Uterus (tissue), 3 donors: ENCODE measurements at regions not wholly inside any gene's neighbourhood (a gene's known extent, or its start where the extent isn't known, plus 50 kb on each side); places are given as distances from the start of the nearest gene placed in this dataset.

ENCODE experiments used
- DNase-seq, 2 donors: peaks; one replicate each; pipeline ENCODE4 v3.0.0-alpha.2; 2019 to 2020
- H3K27ac ChIP-seq, 2 donors: fragments of 200-600 bp; sonication (generic); 1 replicate in 1 of 2; 2 replicates in 1 of 2; pipeline ENCODE4 v1.5.1; 2016 to 2018
- H3K27me3 ChIP-seq, 2 donors: fragments of 200-600 bp; sonication (generic); one replicate each; pipeline ENCODE4 v1.5.1; 2018 to 2019; ENCODE audit warnings: control low read depth in 1 of 2
- H3K36me3 ChIP-seq, 2 donors: fragments of 200-600 bp; sonication (generic); one replicate each; pipeline ENCODE4 v1.5.1; 2019; ENCODE audit warnings: control low read depth in 1 of 2
- H3K4me1 ChIP-seq, 2 donors: fragments of 200-600 bp; sonication (generic); one replicate each; pipeline ENCODE4 v1.5.1; 2018 to 2019; ENCODE audit warnings: control low read depth in 1 of 2
- H3K4me3 ChIP-seq, 2 donors: fragments of 200-600 bp; sonication (generic); 1 replicate in 1 of 2; 2 replicates in 1 of 2; pipeline ENCODE4 v1.5.1; 2018 to 2019; ENCODE audit warnings: mild to moderate bottlenecking in 1 of 2
- H3K9me3 ChIP-seq, 2 donors: fragments of 200-600 bp; sonication (generic); one replicate each; pipeline ENCODE4 v1.5.1; 2019; ENCODE audit warnings: control low read depth in 1 of 2
- POLR2A ChIP-seq, 2 donors: fragments of 450-650 bp; IDR thresholded peaks; one replicate each; pipeline ENCODE4 v1.6.1; 2016; ENCODE audit warnings: antibody characterized with exemption in 2 of 2, mild to moderate bottlenecking in 1 of 2, moderate library complexity in 1 of 2
- intact Hi-C: fragments of 100-400 bp; cut with DNase I; formaldehyde crosslinking; loops from one replicate; pipeline ENCODE4 v1.15.1; 2023; ENCODE audit warnings: low total_unique reads
- TF ChIP-seq, protein P1 (sequence below), 4 experiments: fragments of 200-600 bp in 2 of 4; fragments of 450-650 bp in 2 of 4; sonication (generic) in 2 of 4; IDR thresholded peaks; one replicate each; pipeline ENCODE4 v1.5.1; 2016 to 2019; ENCODE audit warnings: antibody characterized with exemption in 4 of 4, mild to moderate bottlenecking in 2 of 4, moderate library complexity in 1 of 4
- donor health status: DM: yes; HTN: yes; CAD: no.

- TF ChIP-seq POLR2A (IDR thresholded peaks at IDR 0.05), result no peak
- TF ChIP-seq, protein P1, sequence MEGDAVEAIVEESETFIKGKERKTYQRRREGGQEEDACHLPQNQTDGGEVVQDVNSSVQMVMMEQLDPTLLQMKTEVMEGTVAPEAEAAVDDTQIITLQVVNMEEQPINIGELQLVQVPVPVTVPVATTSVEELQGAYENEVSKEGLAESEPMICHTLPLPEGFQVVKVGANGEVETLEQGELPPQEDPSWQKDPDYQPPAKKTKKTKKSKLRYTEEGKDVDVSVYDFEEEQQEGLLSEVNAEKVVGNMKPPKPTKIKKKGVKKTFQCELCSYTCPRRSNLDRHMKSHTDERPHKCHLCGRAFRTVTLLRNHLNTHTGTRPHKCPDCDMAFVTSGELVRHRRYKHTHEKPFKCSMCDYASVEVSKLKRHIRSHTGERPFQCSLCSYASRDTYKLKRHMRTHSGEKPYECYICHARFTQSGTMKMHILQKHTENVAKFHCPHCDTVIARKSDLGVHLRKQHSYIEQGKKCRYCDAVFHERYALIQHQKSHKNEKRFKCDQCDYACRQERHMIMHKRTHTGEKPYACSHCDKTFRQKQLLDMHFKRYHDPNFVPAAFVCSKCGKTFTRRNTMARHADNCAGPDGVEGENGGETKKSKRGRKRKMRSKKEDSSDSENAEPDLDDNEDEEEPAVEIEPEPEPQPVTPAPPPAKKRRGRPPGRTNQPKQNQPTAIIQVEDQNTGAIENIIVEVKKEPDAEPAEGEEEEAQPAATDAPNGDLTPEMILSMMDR (IDR thresholded peaks at IDR 0.05), result no peak
- Histone ChIP-seq H3K27me3 (no peaks in the 10 kb centered on the region), H3K4me1 (no peaks in the 10 kb centered on the region), H3K27ac (no peak overlapping the region), H3K9me3 (no peaks in the 10 kb centered on the region), H3K36me3 (no peaks in the 10 kb centered on the region), H3K4me3 (no peak overlapping the region)
- intact Hi-C loops, result no loop called here
- DNase-seq, result no peak
Measured at GRCh38 chr18:78656346-78656925, 323.2 kb upstream of the SALL3 start.

- H3K9me3 ChIP-seq, result no peaks in the 10 kb centered on the region
- no peak for DNase-seq
- intact Hi-C loops, result no loop called here
- TF ChIP-seq, protein P1 (IDR thresholded peaks at IDR 0.05), result no peak
- no peak for TF ChIP-seq POLR2A (IDR thresholded peaks at IDR 0.05)
- no peak overlapping the region for H3K27ac ChIP-seq
- H3K27me3 ChIP-seq, result no peaks in the 10 kb centered on the region
- no peak overlapping the region for H3K4me3 ChIP-seq
- H3K4me1 ChIP-seq, result no peaks in the 10 kb centered on the region
- H3K36me3 ChIP-seq, result no peaks in the 10 kb centered on the region
Measured at GRCh38 chr18:78658531-78658930, 321.1 kb upstream of the SALL3 start.

GRCh38 chr18:78659057-78659456 lies 320.6 kb upstream of the SALL3 start:
- no peaks in the 10 kb centered on the region for H3K9me3 ChIP-seq
- H3K4me1 ChIP-seq, result no peaks in the 10 kb centered on the region
- no peak overlapping the region for H3K27ac ChIP-seq
- no peak for DNase-seq
- H3K27me3 ChIP-seq, result no peaks in the 10 kb centered on the region
- TF ChIP-seq, protein P1 (IDR thresholded peaks at IDR 0.05), result no peak
- TF ChIP-seq POLR2A (IDR thresholded peaks at IDR 0.05), result no peak
- no peaks in the 10 kb centered on the region for H3K36me3 ChIP-seq
- H3K4me3 ChIP-seq, result no peak overlapping the region
- intact Hi-C loops, result no loop called here

GRCh38 chr18:78659748-78660147 lies 319.9 kb upstream of the SALL3 start:
- no peak for DNase-seq
- Histone ChIP-seq H3K27ac (no peak overlapping the region), H3K4me1 (no peaks in the 10 kb centered on the region), H3K27me3 (no peaks in the 10 kb centered on the region), H3K4me3 (no peak overlapping the region), H3K9me3 (no peaks in the 10 kb centered on the region), H3K36me3 (no peaks in the 10 kb centered on the region)
- no peak for TF ChIP-seq POLR2A (IDR thresholded peaks at IDR 0.05)
- TF ChIP-seq, protein P1 (IDR thresholded peaks at IDR 0.05), result peak in 1 of 4 experiments; percentile 41
- intact Hi-C loops, result no loop called here

DNA sequence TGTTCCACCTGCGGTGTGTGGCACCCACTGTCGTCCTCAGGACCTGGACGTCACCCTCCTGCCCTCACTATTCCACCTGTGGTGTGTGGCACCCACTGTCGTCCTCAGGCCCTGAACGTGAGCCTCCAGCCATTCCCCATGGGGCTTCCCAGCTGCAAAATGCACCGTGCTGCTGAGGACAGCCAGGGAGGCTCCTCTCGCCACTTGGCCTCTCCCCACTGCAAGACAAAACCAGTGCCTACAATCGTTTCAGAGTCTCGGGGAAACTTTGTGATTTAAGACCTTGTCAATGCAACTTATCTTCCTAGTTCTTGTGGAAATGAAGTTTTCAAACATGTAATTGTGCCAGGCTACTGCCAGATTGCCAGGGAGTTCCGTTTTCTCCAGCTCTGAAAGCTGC lies 319.3 kb upstream of the SALL3 start:
- intact Hi-C loops, result no loop called here
- no peak overlapping the region for H3K27ac ChIP-seq
- H3K9me3 ChIP-seq, result no peaks in the 10 kb centered on the region
- no peak overlapping the region for H3K4me3 ChIP-seq
- no peak for DNase-seq
- no peaks in the 10 kb centered on the region for H3K4me1 ChIP-seq
- no peaks in the 10 kb centered on the region for H3K27me3 ChIP-seq
- TF ChIP-seq POLR2A (IDR thresholded peaks at IDR 0.05), result no peak
- TF ChIP-seq, protein P1 (IDR thresholded peaks at IDR 0.05), result no peak
- H3K36me3 ChIP-seq, result no peaks in the 10 kb centered on the region
